ENCODE measurements at regions not wholly inside any gene's neighbourhood (a gene's known extent, or its start where the extent isn't known, plus 50 kb on each side); places are given as distances from the start of the nearest gene placed in this dataset.

- no peak for TF ChIP-seq CTCF (conservative IDR thresholded peaks at IDR 0.05)
- H4K20me1 ChIP-seq (ENCODE audit: control insufficient read depth, insufficient read depth, insufficient read length): peaks cover 2% of the 10 kb centered on the region
- no peak overlapping the region for H3K4me3 Mint-ChIP-seq
- no peaks in the 10 kb centered on the region; the same call in 1 of the 2 replicates for H3K27me3 Mint-ChIP-seq (ENCODE audit: low read depth)
- no peak overlapping the region for H4K8ac ChIP-seq (replicated peaks; ENCODE audit: insufficient read length, low read depth, low read length)
- no peak overlapping the region for H3K18ac ChIP-seq (ENCODE audit: insufficient read length, low read depth, low read length)
- H3K79me1 ChIP-seq (ENCODE audit: insufficient read depth, low read depth, low read length, poor library complexity, severe bottlenecking): no peaks in the 10 kb centered on the region
- no peak for DNase-seq
- H2BK120ac ChIP-seq (ENCODE audit: low read depth, low read length, poor library complexity, severe bottlenecking): no peak overlapping the region
- H2BK5ac ChIP-seq (ENCODE audit: insufficient read length, low read length): no peak overlapping the region
- no peak overlapping the region for H2BK15ac ChIP-seq (ENCODE audit: low read depth, low read length)
- no peak overlapping the region for H3K56ac ChIP-seq (ENCODE audit: insufficient read length, low read depth, low read length)
- H4K5ac ChIP-seq (ENCODE audit: insufficient read length, low read depth, low read length): no peak overlapping the region
- H3K4me1 ChIP-seq (ENCODE audit: insufficient read depth, low read length): no peaks in the 10 kb centered on the region; the same call in 1 of the 2 replicates
- H2BK12ac ChIP-seq (ENCODE audit: insufficient read length, low read depth, low read length): no peak overlapping the region
- no peak overlapping the region for H3T11ph ChIP-seq (ENCODE audit: low read length)
- H3K4me2 ChIP-seq (ENCODE audit: insufficient read depth, insufficient read length, low read length): no peak overlapping the region
- peaks cover 0 to 7% of the 10 kb centered on the region in 2 experiments; a peak in 4 of 5 replicates for H3K9me3 Mint-ChIP-seq
- no peak overlapping the region for H3K14ac ChIP-seq (ENCODE audit: insufficient read depth, low read length)
- no peaks in the 10 kb centered on the region for H3K9me3 ChIP-seq (ENCODE audit: control insufficient read depth, low read depth, low read length)
- H2BK20ac ChIP-seq (ENCODE audit: low read depth, low read length, poor library complexity, severe bottlenecking): no peak overlapping the region
- H2AK5ac ChIP-seq (ENCODE audit: insufficient read length, low read length): no peak overlapping the region
- H3K27me3 ChIP-seq (ENCODE audit: insufficient read depth, low read length): no peaks in the 10 kb centered on the region; the same call in 1 of the 2 replicates
- H2AFZ ChIP-seq (ENCODE audit: low read length): no peak overlapping the region
- no peak overlapping the region for H4K91ac ChIP-seq (ENCODE audit: insufficient read length, low read depth, low read length)
- H3K4ac ChIP-seq (ENCODE audit: low read depth, low read length): no peak overlapping the region
- H3K23ac ChIP-seq (ENCODE audit: insufficient read length, low read depth, low read length): no peak overlapping the region
- no peak overlapping the region for H3K27ac Mint-ChIP-seq
- no peaks in the 10 kb centered on the region for H3K4me1 Mint-ChIP-seq
- WGBS (ENCODE audit: extremely low coverage, insufficient read length, low lambda C conversion rate): no CpG with 5 or more reads among the region's 4 CpGs
- no peaks in the 10 kb centered on the region for H3K79me2 ChIP-seq (ENCODE audit: insufficient read depth, low read length)
- H3K9ac ChIP-seq (ENCODE audit: extremely low read depth, insufficient read length, low read length): no peak overlapping the region
- H3K36me3 Mint-ChIP-seq (ENCODE audit: insufficient read depth in 1 of 3, low read depth in 3 of 3): no peaks in the 10 kb centered on the region; a peak in 1 of 7 replicates
- no peaks in the 10 kb centered on the region for H3K23me2 ChIP-seq (ENCODE audit: insufficient read length, low read depth, low read length, poor library complexity, severe bottlenecking)
- no peak overlapping the region for H3K27ac ChIP-seq (ENCODE audit: insufficient read length, low read depth, low read length)
Observed at GRCh38 chr6:165012183-165012582, 297.2 kb downstream of the C6orf118 start.

Data from H9 (cell line).